GM21390 (cell line): ENCODE measurements at regions not wholly inside any gene's neighbourhood (a gene's known extent, or its start where the extent isn't known, plus 50 kb on each side); places are given as distances from the start of the nearest gene placed in this dataset.
"Not testable (repeated sequence)": the region's sequence is repeated elsewhere in the genome, so short reads cannot be mapped to it uniquely, and the experiment has no call there.

Source experiments
- ATAC-seq: cut with Tn5 transposase; IDR thresholded peaks from one replicate; pipeline ENCODE4 v1.9.1; 2021; ENCODE audit not compliant: unreplicated experiment

DNA sequence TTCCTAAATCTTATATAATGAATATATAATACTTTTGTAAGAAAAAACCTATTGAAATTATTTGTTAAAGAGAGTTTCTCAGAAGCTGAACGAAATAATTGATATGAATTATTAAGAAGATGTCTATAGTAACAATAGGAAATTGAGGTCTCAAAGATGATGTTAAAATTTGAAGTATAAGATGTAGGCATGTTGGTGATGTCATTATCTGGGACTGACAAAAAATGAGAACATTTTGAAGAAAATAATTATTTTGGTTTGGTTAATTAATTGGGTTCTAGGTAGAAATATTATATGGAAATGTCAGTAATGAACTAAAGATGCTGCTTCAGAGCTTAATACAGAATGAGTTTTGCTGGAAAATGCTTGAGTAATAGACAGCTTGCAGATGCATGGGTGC lies 501.4 kb upstream of the ST8SIA4 start:
- ATAC-seq = no peak

DNA sequence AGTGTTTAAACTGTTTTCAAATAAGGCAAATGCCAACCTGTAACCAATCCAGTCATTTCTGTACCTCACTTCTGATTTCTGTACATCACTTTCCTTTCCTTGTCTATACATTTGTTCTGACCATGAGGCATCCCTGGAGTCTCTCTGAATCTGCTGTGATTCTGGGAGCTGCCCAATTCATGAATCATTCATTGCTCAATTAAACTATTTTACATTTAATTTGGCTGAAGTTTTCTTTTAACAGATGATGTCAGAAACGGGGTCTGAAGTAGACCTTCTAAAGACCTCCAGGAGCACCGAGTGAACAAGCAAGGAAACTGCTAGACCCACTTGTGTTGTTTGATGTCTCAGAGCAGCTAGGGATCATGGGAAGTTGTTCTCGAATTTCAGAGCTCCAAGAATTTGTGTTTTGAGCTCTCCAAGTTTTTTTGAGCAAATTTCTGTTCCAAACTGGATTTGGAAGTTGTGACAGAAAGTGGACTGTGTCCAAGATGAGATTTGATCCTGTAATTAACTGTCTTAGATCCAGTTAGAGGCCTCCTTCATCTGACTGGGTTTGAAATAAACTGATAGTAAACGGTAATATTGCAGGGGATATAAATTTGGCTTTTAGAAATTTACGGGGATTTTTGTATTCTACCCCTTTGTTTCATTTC lies 490.8 kb upstream of the ST8SIA4 start:
- no peak for ATAC-seq

DNA sequence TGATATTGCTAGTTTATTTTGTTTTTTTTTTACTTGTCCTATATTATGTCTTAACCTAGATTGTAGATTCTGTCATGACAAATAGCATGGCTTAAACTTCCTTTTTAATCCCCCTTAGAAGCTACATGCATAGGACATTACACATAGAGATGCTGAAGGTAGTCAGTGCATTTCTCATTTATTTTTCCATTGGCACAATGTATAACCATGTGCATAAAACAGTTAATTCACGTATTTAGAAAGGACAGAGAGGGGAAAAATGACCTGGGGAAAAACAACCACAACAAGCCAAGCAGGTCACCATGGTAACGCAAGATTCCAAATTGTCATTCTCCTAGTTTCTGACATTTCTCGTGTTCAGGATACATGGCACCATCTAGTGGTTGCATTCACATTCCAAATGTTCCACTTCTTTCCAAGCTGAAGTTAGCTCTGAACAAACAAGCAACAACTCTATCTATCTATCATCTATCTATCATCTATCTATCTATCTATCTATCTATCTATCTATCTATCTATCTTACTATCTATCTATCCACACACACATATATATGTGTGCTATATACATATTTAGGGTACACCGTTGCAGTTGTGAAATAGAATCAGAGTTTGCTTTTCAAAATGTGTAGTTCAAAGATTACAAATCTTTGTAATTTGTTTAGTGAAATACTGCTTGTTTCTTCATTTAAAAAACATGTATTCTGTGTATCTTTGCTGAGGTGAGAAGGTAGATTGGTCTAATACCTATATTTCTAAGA lies 487.2 kb upstream of the ST8SIA4 start:
- peak; percentile 44 for ATAC-seq

DNA sequence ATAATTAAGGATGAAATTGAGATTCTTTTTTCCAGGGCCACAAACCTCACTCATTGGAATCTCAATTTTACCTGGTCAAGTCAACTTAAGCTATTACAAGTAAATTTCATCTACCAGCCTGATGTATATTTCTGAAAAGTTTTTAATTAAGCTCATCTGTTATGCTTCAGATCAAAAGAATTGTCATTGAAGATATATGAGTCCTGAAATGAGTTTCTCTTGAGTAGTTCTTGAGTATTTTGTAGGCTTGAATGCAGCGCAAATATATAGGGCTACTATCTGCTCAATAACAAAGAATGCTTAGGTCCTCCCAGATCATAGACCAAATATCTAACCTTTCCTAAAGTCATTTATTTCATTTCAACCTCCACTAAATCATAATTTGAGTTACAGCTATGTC lies 482.2 kb upstream of the ST8SIA4 start:
- no peak for ATAC-seq

DNA sequence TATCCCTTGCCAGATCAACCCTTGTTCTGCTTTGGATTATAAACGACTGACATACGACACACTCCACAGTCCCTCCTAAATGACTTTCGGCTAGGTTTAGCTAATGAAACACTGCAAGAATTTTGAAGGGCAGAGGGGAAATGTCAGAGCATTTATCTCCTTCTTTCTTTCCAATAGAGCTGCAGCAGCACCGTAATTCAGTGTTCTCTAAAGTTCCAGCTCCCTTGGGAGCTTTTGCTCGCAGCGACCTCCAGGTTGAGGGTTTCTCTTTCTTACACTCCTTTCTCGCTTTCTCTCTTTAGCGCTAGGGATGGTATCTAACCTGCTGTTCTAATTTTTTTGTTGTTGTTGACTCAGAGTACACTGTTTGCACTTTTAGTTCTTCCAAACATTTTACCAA lies 467.1 kb upstream of the ST8SIA4 start:
- ATAC-seq = no peak

DNA sequence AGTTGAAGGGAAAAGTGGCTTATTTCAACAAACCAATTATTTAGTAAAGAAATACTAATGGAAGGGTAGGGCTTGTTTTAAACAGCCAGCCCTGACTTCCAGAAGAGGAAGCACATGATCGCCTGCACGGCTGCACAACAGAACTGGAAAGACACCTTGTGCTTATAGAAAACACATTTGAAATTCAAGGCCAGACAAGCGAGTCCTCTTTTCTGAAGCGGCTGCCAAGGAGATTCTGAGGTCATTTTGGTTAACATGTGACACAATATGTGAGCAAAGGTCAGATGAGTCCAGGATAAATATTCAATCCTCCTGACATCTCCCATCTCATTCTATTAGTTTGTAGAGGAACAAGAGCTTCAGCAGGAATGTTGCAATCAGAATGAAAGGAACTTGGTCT lies 461.4 kb upstream of the ST8SIA4 start:
- ATAC-seq = no peak

DNA sequence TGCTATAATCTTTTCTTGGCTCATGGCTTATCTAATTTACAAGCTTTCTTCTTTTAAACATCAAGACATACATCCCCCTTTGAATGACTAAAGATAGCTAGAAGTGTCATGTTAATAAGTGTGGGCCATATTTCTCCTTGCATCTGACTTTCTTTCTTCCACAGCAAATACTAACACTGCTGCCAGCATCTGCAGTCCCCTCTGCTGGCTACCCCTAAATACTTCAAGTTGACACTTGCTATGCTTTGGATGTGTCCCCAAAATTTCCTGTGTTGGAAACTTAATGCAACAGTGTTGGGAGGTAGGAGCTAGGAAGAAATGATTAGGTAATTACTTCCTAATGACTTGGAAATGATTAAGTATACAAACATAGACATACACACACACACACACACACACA lies 459.0 kb upstream of the ST8SIA4 start:
- no peak for ATAC-seq

DNA sequence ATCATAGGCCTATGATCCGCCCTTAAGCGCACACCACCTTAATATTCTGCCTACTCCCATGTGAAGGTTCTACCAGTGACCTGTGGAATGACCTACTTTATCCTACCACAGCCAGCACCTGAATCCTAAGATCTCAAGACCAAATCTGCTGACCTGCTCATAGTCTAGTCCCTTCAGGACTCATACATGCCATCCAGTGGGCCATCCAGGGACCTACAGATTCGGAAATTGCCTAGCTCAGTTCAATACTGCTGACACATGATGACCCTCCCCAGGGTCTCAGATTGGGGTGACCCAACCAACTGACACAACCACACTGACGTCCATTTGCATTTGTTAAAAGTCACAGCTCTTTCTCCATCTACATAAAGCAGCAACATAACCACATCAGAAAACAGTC lies 443.8 kb upstream of the ST8SIA4 start:
- ATAC-seq = no peak

DNA sequence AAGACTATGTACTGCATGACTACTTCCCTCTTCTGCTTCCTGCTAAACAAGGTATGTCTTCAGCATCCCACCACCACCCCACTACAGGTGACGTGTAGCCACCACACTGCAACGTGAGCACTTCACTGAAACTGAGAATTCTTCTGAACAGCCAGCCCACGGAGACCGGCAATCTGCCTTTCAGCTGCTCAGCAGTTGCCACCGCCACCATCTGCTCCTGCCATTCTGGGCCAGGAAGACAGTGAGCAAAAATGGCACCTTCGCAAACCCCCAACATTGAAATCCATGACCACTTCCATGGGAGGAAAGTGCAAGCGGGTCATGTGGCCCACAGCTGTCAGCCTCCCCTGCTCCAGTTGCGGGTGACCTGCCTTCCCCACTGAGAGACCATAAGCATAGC lies 443.4 kb upstream of the ST8SIA4 start:
- ATAC-seq = no peak

DNA sequence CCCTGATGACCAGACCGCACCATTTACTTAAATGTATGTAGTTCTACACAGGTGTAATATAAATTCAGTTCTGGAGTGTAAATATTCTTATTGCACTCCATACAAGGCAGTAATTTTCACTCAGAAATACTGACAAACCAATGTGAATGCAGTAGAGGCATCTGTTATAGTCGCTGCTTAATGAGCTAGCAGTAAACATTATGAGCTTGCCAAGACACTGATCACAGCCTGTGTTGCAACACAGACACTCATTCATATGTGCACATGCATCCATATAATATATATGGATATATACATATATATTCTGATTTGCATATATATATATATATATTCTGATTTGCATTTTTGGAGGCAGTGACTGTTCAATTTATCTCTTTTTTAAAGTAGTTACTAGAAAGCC lies 435.1 kb upstream of the ST8SIA4 start:
- no peak for ATAC-seq

DNA sequence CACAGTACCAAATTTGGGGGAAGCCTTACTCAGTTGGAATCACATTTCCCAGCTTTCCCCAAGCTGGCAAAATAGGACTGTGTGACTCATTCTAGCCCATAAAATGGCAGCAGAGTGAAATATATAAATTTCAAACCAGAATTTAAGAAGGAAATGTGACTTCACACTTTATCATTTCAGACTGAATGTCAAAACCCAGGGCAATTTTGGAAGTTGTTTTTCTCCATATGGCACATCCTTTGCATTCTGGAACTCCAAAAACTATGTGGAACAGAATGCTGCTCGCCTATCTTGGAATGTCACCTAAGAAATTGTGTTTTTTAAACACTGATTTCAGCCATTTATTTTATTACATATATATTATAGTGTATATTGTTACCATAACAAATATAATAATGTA lies 424.7 kb upstream of the ST8SIA4 start:
- no peak for ATAC-seq

DNA sequence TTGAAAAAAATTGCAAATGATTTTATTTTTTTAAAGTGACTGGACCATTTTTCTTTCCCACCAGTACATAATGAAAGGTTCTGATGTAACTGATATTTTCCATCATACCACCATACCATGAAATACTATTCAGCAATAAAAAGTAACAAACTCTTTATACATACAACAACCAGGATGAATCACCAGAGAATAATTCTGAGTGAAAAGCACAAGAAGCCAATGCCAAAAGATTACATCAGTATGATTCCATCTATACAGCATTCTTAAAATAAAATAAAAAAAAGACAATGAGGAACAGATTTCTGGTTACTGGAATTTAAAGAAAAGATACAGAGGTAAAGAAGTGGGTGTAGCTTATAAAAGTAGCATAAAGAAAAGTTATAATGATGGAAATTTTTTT lies 423.7 kb upstream of the ST8SIA4 start:
- no peak for ATAC-seq

DNA sequence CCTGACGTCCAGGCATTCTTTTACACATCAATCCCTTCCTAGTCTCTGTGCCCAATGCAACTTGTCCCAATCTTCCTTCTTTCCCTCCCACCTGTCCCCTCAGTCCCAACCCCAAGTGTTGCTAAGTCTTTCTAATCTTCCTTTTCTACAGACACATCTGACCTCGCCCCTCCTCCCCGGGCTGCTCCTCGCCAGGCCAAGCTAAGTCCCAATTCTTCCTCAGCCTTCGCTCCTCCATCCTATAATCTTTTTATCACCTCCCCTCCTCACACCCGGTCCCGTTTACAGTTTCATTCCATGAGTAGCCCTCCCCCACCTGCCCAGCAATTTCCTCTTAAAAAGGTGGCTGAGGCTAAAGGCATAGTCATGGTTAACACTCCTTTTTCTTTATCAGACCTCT lies 413.3 kb upstream of the ST8SIA4 start:
- ATAC-seq = not testable (repeated sequence)

DNA sequence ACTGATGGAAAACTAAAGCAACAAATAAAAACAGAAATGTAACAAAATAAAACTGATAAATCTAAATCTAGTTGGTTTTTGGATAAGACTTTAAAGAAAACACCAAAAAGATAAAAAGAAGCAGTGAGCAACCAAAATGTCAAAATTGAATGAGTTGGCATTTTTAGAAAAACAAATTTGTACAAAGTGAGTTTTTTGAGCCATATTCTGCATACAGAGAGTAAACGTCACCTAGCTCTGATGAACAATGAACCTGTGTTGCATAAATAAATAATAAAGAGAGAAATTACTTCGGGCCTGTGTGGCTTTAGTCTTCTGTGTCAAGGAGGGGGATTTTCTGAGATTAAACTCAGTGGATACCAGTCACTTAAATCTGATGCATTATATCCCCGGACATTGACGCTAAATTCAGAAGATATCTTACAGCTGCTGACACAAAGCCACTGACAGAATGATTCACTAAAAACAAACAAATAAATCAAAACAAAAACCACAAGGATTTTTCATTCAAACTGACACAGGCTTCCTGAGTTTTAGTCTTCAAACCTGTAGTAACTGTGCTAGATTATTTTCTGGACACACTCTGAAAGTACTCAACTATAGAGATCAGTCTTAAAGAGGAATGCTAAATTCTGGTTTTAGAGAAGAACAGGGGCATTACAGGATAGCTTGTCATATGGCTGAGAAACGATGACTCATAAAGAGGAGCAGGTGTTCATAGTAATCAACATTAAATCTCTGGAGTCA lies 403.5 kb upstream of the ST8SIA4 start:
- no peak for ATAC-seq

DNA sequence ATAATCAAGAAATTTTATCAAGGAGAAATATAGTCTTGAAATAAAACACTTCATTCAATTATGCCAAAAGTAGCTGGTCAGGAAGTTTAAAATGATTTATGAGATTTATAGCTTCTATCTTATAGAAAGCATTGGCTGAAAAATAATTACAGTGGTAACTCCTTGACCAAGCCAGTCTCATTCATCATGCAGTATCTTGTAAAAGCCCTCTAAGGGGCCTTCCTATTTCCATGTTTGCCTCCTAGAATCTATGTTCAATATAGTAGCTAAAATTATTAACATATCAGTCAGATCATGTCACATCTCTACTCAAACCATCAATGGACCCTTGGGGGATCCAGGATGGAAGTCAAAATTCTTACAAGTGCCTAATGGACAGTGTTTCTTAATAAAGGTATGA lies 393.4 kb upstream of the ST8SIA4 start:
- ATAC-seq = no peak

DNA sequence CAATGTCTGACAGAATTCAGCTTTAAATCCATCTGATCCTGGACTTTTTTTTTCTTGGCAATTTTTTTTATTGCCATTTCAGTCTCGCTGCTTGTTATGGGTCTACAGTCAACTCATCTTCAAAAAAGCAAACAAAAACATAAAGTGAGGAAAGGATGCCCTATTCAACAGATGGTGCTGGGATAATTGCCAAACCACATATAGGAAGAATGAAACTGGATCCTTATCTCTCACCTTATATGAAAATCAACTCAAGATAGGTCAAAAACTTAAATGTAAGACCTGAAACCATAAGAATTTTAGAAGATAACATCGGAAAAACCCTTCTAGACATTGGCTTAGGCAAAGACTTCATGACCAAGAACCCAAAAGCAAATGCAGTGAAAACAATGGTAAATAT lies 389.1 kb upstream of the ST8SIA4 start:
- no peak for ATAC-seq

DNA sequence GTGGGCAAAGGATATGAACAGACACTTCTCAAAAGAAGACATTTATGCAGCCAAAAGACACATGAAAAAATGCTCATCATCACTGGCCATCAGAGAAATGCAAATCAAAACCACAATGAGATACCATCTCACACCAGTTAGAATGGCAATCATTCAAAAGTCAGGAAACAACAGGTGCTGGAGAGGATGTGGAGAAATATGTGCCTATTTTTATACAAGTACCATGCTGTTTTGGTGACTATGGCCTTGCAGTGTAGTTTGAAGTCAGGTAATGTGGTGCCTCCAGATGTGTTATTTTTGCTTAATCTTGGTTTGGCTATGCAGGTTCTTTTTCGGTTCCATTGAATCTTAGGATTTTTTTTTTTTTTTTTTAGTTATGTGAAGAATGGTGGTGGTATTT lies 387.7 kb upstream of the ST8SIA4 start:
- ATAC-seq = not testable (repeated sequence)

DNA sequence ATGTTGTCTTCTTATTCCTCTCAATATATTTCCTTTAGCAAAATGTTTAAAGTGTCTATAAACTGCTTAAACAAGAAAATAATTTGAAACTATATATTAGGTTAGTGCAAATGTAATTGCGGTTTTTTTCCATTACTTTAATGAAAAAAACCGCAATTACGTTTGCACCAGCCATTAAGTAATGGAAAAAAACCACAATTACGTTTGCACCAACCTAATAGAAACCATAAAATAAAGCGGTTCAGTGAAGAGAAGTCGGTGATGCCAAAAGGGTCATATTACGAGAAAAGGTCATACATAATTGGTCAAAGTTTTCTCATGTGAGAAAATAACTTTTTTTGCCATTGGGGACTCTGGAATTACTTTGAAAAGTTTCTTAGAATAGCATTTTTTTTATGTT lies 385.6 kb upstream of the ST8SIA4 start:
- ATAC-seq = no peak

DNA sequence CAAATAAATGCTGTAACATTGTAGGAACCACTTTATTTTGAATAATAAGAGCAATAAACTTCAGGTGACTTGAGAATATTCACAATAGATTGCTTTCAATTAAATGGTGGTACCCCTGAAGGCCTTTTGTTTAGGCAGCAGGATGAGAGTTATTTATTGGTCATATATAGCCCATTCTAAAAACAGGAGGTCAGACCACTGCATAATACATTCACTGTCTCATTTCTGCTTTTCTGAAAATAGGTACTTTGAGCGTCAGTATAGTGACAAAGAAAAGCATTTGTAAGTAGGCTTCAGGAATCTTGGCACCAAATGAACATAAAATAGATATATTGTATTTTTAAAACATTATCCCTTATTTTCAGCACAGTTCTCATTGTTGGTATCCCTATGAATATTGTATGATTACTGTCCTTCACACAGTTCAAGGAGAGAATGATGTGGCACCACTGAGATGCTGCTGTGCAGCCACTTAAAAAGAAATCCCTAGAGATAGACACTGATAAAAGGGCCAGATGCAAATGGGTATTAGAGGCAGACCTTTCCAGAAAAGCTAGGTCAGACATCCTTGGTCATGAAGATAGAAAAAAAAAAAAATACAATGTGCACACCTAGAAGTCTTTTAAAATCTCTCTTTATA lies 381.8 kb upstream of the ST8SIA4 start:
- no peak for ATAC-seq

DNA sequence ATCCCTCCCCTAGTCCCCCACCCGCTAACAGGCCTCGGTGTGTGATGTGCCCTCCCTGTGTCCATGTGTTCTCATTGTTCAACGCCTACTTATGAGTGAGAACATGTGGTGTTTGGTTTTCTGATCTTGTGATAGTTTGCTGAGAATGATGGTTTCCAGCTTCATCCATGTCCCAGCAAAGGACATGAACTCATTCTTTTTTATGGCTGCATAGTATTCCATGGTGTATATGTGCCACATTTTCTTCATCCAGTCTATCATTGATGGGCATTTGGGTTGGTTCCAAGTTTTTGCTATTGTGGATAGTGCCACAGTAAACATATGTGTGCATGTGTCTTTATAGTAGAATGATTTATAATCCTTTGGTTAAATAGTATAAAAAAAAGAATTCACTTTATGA lies 380.9 kb upstream of the ST8SIA4 start:
- ATAC-seq = not testable (repeated sequence)

DNA sequence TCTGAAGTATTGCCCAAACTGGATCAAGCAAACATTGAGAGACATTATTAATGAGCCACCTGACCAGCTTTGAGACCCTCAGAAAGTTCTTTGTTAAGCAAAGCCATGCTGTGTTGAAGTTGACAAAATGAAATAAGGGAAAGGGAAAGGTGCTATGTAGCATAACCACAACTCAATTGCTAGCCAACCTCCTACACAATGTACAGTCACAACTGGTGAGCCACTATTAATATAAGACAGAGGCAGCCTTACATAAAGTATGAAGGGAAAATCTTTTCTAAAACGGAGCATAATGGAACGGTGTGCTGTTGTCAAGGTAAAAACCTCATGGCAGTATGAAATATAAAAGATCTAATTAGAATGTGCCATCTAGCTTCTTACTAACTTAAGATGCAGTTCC lies 375.8 kb upstream of the ST8SIA4 start:
- no peak for ATAC-seq
